BJ (cell line): ENCODE measurements at regions not wholly inside any gene's neighbourhood (a gene's known extent, or its start where the extent isn't known, plus 50 kb on each side); places are given as distances from the start of the nearest gene placed in this dataset.

ENCODE experiments used
- CTCF ChIA-PET: fragments of 350-600 bp; formaldehyde crosslinking; extraction: SDS; loops from one replicate; lab custom pipeline; 2021; ENCODE audit warnings: antibody characterized with exemption, inconsistent platforms; lab: Yijun Ruan, JAX
- POLR2A ChIA-PET: fragments of 300-600 bp; sonication (Branson Sonifier 250); formaldehyde crosslinking; extraction: SDS; loops from one replicate; lab custom pipeline; 2021; ENCODE audit warnings: antibody characterized with exemption; lab: Charles Lee
- DNase-seq: peaks from one replicate; pipeline ENCODE4 v3.0.0-alpha.2; 2011; ENCODE audit warnings: low read depth
- H3K27me3 ChIP-seq: 2 replicates; pipeline ENCODE4 v1.6.0; 2011; ENCODE audit warnings: low read length; ENCODE audit not compliant: control insufficient read depth, insufficient read depth
- H3K36me3 ChIP-seq: 2 replicates; pipeline ENCODE4 v1.5.1; 2011; ENCODE audit warnings: low read length; ENCODE audit not compliant: control insufficient read depth, insufficient read depth
- H3K4me3 ChIP-seq: 2 replicates; pipeline ENCODE4 v1.5.1; 2011; ENCODE audit warnings: low read depth, mild to moderate bottlenecking, control low read depth, low read length
- CTCF ChIP-seq: IDR thresholded peaks from 2 replicates; pipeline ENCODE4 v1.5.1; 2011; ENCODE audit warnings: low read depth, mild to moderate bottlenecking, control low read depth, inconsistent platforms, low read length, moderate library complexity; ENCODE audit not compliant: insufficient read depth

GRCh38 chr6:137791281-137792159 is 75.5 kb upstream of the TNFAIP3 start:
- no peak overlapping the region for H3K4me3 ChIP-seq
- no peak for DNase-seq
- CTCF ChIA-PET = interaction anchor here (0.6 to 1.9 kb wide), 3 partner anchors 8 to 83 kb away, joined by 3 to 8 read pairs (median 3); no protein-coding TSS in a partner anchor
- no peaks in the 10 kb centered on the region for H3K27me3 ChIP-seq
- no peak for TF ChIP-seq CTCF
- POLR2A ChIA-PET = no interaction called here
- H3K36me3 ChIP-seq = no peaks in the 10 kb centered on the region

DNA sequence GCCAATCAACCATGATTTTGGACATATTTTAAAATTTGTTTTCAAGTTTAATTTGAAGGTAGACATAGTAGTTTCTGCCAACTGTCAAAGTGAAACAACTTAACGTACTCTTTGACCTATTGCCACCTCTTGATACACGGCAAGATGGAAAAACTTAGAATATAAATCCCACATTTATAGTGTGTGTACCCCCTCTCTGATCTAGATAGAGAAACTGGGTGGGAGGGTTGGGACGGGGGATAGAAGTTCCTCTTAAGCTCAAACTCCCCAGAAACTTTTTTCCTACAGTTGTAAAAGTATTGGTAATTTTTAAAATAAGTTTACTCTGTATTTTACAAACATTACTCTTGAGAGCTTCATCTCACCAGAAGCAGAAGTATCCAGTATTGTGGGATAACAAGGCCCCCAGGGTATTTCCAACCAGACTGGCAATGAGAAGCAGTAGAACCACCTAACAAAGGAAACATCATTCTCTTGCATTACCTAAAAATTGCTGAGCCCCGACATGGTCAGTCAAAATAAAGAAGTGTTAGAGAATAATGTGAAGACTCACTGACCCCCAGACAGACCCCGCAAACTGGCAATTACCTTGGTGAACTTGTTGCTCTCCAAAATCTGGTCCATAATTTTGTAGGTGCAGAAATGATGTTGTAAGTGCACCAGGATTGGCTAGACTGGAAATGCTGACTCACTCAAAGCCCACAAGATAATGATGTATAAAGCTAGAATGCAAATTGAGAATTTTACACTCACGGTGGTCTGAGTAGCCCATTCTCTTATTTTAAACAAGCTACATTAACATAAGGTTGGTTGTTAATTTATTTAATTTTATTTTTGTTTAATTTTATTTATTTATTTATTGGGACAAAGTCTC is 74.7 kb upstream of the TNFAIP3 start:
- Histone ChIP-seq H3K27me3 (no peaks in the 10 kb centered on the region), H3K4me3 (no peak overlapping the region), H3K36me3 (no peaks in the 10 kb centered on the region)
- no peak for DNase-seq
- TF ChIP-seq CTCF = no peak
- ChIA-PET CTCF (interaction anchor here (0.9 kb wide), 1 partner anchor 82 kb away, joined by 3 read pairs; no protein-coding TSS in a partner anchor), POLR2A (no interaction called here)

GRCh38 chr6:137793805-137794515 is 73.1 kb upstream of the TNFAIP3 start:
- TF ChIP-seq CTCF = no peak
- POLR2A ChIA-PET = no interaction called here
- CTCF ChIA-PET = no interaction called here
- no peaks in the 10 kb centered on the region for H3K36me3 ChIP-seq
- H3K4me3 ChIP-seq = no peak overlapping the region
- DNase-seq = no peak
- H3K27me3 ChIP-seq = no peaks in the 10 kb centered on the region

GRCh38 chr6:137794516-137795201 is 72.4 kb upstream of the TNFAIP3 start:
- ChIA-PET CTCF (no interaction called here), POLR2A (no interaction called here)
- DNase-seq = no peak
- Histone ChIP-seq H3K27me3 (no peaks in the 10 kb centered on the region), H3K4me3 (no peak overlapping the region), H3K36me3 (no peaks in the 10 kb centered on the region)
- no peak for TF ChIP-seq CTCF
